ENCODE measurements at regions not wholly inside any gene's neighbourhood (a gene's known extent, or its start where the extent isn't known, plus 50 kb on each side); places are given as distances from the start of the nearest gene placed in this dataset.
A peak's percentile ranks its signal among the peaks of the same experiment; 100 is the strongest.
"Not testable (repeated sequence)": the region's sequence is repeated elsewhere in the genome, so short reads cannot be mapped to it uniquely, and the experiment has no call there.

GRCh38 chr3:34090876-34091275 lies 292.4 kb downstream of the PDCD6IP start:
- H3K27me3 ChIP-seq: no peaks in the 10 kb centered on the region
- intact Hi-C loops (cut with DNase I): no loop called here
- TF ChIP-seq POLR2A (IDR thresholded peaks at IDR 0.05): no peak
- TF ChIP-seq CTCF (IDR thresholded peaks at IDR 0.05): no peak
- H3K36me3 ChIP-seq: no peaks in the 10 kb centered on the region
- WGBS, 2 donors: 68 to 89% methylated on average over 1 to 4 of the region's 4 CpGs
- DNase-seq: no peak
- H3K9me3 ChIP-seq: no peaks in the 10 kb centered on the region
- H3K27ac ChIP-seq: no peak overlapping the region
- no peak overlapping the region for H3K4me3 ChIP-seq
- H3K4me1 ChIP-seq: no peaks in the 10 kb centered on the region

DNA sequence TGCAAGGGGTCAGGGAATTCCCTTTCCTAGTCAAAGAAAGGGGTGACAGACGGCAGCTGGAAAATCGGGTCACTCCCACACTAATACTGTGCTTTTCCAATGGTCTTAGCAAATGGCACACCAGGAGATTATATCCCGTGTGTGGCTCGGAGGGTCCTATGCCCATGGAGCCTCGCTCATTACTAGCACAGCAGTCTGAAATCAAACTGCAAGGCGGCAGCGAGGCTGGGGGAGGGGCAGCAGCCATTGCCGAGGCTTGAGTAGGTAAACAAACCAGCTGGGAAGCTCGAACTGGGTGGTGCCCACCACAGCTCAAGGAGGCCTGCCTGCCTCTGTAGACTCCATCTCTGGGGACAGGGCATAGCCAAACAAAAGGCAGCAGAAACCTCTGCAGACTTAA lies 295.9 kb downstream of the PDCD6IP start:
- H3K4me3 ChIP-seq; H3K27ac ChIP-seq; H3K36me3 ChIP-seq; H3K9me3 ChIP-seq; H3K4me1 ChIP-seq; H3K27me3 ChIP-seq; DNase-seq; intact Hi-C loops (cut with DNase I): not testable (repeated sequence)
- 75 to 92% methylated on average over 2 to 6 of the region's 9 CpGs for WGBS, 2 donors

GRCh38 chr3:34102288-34102687 lies 303.9 kb downstream of the PDCD6IP start:
- intact Hi-C loops (cut with DNase I): no loop called here
- Histone ChIP-seq H3K9me3 (no peaks in the 10 kb centered on the region), H3K27ac (no peak overlapping the region), H3K4me3 (no peak overlapping the region), H3K36me3 (no peaks in the 10 kb centered on the region), H3K27me3 (peaks cover 0 to 3% (median 0%) of the 10 kb centered on the region in 4 donors), H3K4me1 (no peaks in the 10 kb centered on the region)
- TF ChIP-seq CTCF (IDR thresholded peaks at IDR 0.05) (no peak), POLR2A (IDR thresholded peaks at IDR 0.05) (no peak)
- no peak for DNase-seq
- 19 to 25% methylated on average over 4 of the region's 4 CpGs for WGBS, 2 donors

- Histone ChIP-seq H3K27ac (no peak overlapping the region), H3K4me1 (no peaks in the 10 kb centered on the region), H3K36me3 (no peaks in the 10 kb centered on the region), H3K27me3 (peaks cover 0 to 3% (median 0%) of the 10 kb centered on the region in 4 donors), H3K9me3 (no peaks in the 10 kb centered on the region), H3K4me3 (no peak overlapping the region)
- TF ChIP-seq CTCF (IDR thresholded peaks at IDR 0.05) (no peak), POLR2A (IDR thresholded peaks at IDR 0.05) (no peak)
- intact Hi-C loops (cut with DNase I): no loop called here
- WGBS, 2 donors: 73 to 82% methylated on average over 3 of the region's 3 CpGs
- no peak for DNase-seq
Measured at GRCh38 chr3:34106379-34106778, 307.9 kb downstream of the PDCD6IP start.

DNA sequence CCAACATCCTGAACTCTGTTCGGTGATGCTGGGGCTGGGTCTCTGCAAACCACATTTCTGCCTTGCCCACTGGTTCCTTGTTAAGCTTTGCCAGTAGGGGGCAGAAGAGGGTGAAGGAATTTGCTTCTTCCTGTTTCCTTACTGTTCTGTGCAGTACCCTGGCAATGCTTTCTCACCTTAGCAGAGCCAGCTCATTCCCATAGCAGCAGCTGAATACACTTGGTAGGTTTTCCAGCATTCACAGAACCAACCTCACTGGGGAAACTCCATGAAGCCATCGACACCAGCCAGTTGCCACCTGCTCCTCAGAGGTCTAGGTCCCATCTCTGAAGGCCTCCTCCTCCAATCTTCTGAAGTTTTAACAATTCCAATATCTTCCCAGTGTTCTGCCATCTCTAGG lies 308.4 kb downstream of the PDCD6IP start:
- no peak overlapping the region for H3K27ac ChIP-seq
- peaks cover 0 to 3% (median 0%) of the 10 kb centered on the region in 4 donors for H3K27me3 ChIP-seq
- H3K9me3 ChIP-seq: no peaks in the 10 kb centered on the region
- H3K4me3 ChIP-seq: no peak overlapping the region
- TF ChIP-seq CTCF (IDR thresholded peaks at IDR 0.05) (peak in 3 of 6 experiments; percentile 41 to 51 (median 44)), POLR2A (IDR thresholded peaks at IDR 0.05) (no peak)
- no peak for DNase-seq
- WGBS, 2 donors: 60 to 63% methylated on average over 2 of the region's 2 CpGs
- H3K4me1 ChIP-seq: no peaks in the 10 kb centered on the region
- intact Hi-C loops (cut with DNase I): no loop called here
- H3K36me3 ChIP-seq: no peaks in the 10 kb centered on the region

- Histone ChIP-seq H3K4me3 (no peak overlapping the region), H3K27ac (no peak overlapping the region), H3K9me3 (no peaks in the 10 kb centered on the region), H3K36me3 (no peaks in the 10 kb centered on the region), H3K27me3 (peaks cover 0 to 3% (median 0%) of the 10 kb centered on the region in 4 donors), H3K4me1 (no peaks in the 10 kb centered on the region)
- DNase-seq: no peak
- TF ChIP-seq CTCF (IDR thresholded peaks at IDR 0.05) (no peak), POLR2A (IDR thresholded peaks at IDR 0.05) (no peak)
- intact Hi-C loops (cut with DNase I): no loop called here
- WGBS, 2 donors: 63% methylated on average over 4 of the region's 4 CpGs
Measured at GRCh38 chr3:34107669-34108068, 309.2 kb downstream of the PDCD6IP start.

All from esophagus squamous epithelium (tissue), 5 donors.